K562 (cell line): ENCODE measurements at regions not wholly inside any gene's neighbourhood (a gene's known extent, or its start where the extent isn't known, plus 50 kb on each side); places are given as distances from the start of the nearest gene placed in this dataset.

Source experiments
- ATAC-seq: fragments of 200-7000 bp; cut with Tn5 transposase; 3 replicates; pipeline ENCODE4 v1.9.1; 2020; ENCODE audit warnings: moderate library complexity
- BruUV-seq: library from RNA; stranded (reverse); fragments of 400-500 nt; replicated peaks from 2 replicates; lab custom pipeline; 2021; lab: Mats Ljungman, UMichigan
- CTCF ChIA-PET: fragments of 300-600 bp; formaldehyde crosslinking; extraction: SDS; loops from one replicate; lab custom pipeline; 2021; ENCODE audit warnings: low intra/inter-chr PET ratio; lab: Yijun Ruan, JAX
- POLR2A ChIA-PET: fragments of 300-600, 350-650 bp; sonication (Branson Sonifier 250); formaldehyde crosslinking; extraction: SDS; loops from one replicate; lab custom pipeline; 2021; ENCODE audit warnings: antibody characterized with exemption, inconsistent platforms; lab: Yijun Ruan, JAX
- DNase-seq, 4 experiments: peaks; one replicate each; pipeline versions ENCODE4 v3.0.0 to v3.0.0-alpha.2; 2011 to 2018; ENCODE audit warnings: low spot score in 3 of 4, mixed read lengths in 3 of 4; ENCODE audit errors: extremely low read depth in 1 of 4
- FAIRE-seq: peaks from 2 replicates; lab custom pipeline; 2011; peaks lifted over from hg19 to GRCh38; lab: Jason Lieb, UNC
- H2AFZ ChIP-seq: 2 replicates; pipeline ENCODE4 v1.6.0; 2011; ENCODE audit warnings: low read depth, low read length, control low read depth, inconsistent platforms
- H3K27ac ChIP-seq: fragments of 200-600 bp; 3 replicates; pipeline ENCODE4 v1.8.0; 2011; ENCODE audit warnings: low read depth, mild to moderate bottlenecking, control low read depth, inconsistent platforms, low read length, moderate library complexity, mixed read lengths; ENCODE audit errors: extremely low read depth
- H3K27me3 ChIP-seq, 2 experiments: fragments of 300-600 bp in 1 of 2; 2 replicates in 1 of 2; 3 replicates in 1 of 2; pipeline versions ENCODE4 v1.6.0 to v1.8.0; 2011; ENCODE audit warnings: inconsistent platforms in 2 of 2, low read length in 2 of 2, mild to moderate bottlenecking in 1 of 2, mixed read lengths in 1 of 2, moderate library complexity in 1 of 2; ENCODE audit not compliant: control insufficient read depth in 2 of 2, insufficient read depth in 2 of 2
- H3K36me3 ChIP-seq: fragments of 300-600 bp; 3 replicates; pipeline ENCODE4 v1.8.0; 2011; ENCODE audit warnings: mild to moderate bottlenecking, low read length, inconsistent platforms; ENCODE audit not compliant: control insufficient read depth, insufficient read depth
- H3K4me1 ChIP-seq, 2 experiments: fragments of 200-600 bp in 1 of 2; replicated peaks in 1 of 2; 2 replicates in 1 of 2; 3 replicates in 1 of 2; pipeline versions ENCODE4 v1.5.1 to v1.8.0; 2011; ENCODE audit warnings: inconsistent platforms in 2 of 2, low read length in 2 of 2, mild to moderate bottlenecking in 1 of 2, mixed read lengths in 1 of 2, moderate library complexity in 1 of 2; ENCODE audit not compliant: control insufficient read depth in 2 of 2, insufficient read depth in 2 of 2
- H3K4me2 ChIP-seq: 2 replicates; pipeline ENCODE4 v1.6.1; 2011; ENCODE audit warnings: low read length, control low read depth, inconsistent platforms, mixed read lengths; ENCODE audit not compliant: insufficient read depth
- H3K4me3 ChIP-seq: fragments of 200-600 bp; sonication (generic), shearing (Covaris generic); 2 replicates; pipeline ENCODE4 v1.5.1; 2016; ENCODE audit warnings: control low read depth, inconsistent platforms
- H3K79me2 ChIP-seq: fragments of 200-600 bp; 3 replicates; pipeline ENCODE4 v1.8.0; 2011; ENCODE audit warnings: low read length, inconsistent platforms; ENCODE audit not compliant: control insufficient read depth, insufficient read depth
- H3K9ac ChIP-seq, 2 experiments: 2 replicates each; pipeline versions ENCODE4 v1.6.0 to v1.6.1; 2011; ENCODE audit warnings: low read depth in 2 of 2, low read length in 2 of 2, control low read depth in 1 of 2, inconsistent platforms in 1 of 2, mild to moderate bottlenecking in 1 of 2, mixed read lengths in 1 of 2; ENCODE audit not compliant: insufficient read depth in 1 of 2
- H3K9me1 ChIP-seq: one replicate; pipeline ENCODE4 v1.6.0; 2011; ENCODE audit warnings: inconsistent platforms, mild to moderate bottlenecking, low read length, moderate library complexity; ENCODE audit not compliant: control insufficient read depth, insufficient read depth
- H3K9me3 ChIP-seq: replicated peaks from 2 replicates; pipeline ENCODE4 v1.5.1; 2011; ENCODE audit warnings: low read depth, low read length, inconsistent platforms; ENCODE audit not compliant: control insufficient read depth, insufficient read depth
- H4K20me1 ChIP-seq: replicated peaks from 2 replicates; pipeline ENCODE4 v1.6.1; 2011; ENCODE audit warnings: low read length, inconsistent platforms, mixed read lengths; ENCODE audit not compliant: control insufficient read depth, insufficient read depth
- DEAF1 ChIP-seq: fragments of 450-650 bp; formaldehyde crosslinking; IDR thresholded peaks from 2 replicates; pipeline ENCODE4 v1.4.0; 2020; ENCODE audit warnings: mild to moderate bottlenecking, moderate library complexity
- EGR1 ChIP-seq: fragments of 450-650 bp; conservative IDR thresholded peaks from 2 replicates; pipeline ENCODE4 v1.6.1; 2017; ENCODE audit warnings: mild to moderate bottlenecking
- GABPB2 ChIP-seq: fragments of 250-450 bp; sonication (Bioruptor Pico); conservative IDR thresholded peaks from 2 replicates; pipeline ENCODE4 v1.5.1; 2021; ENCODE audit warnings: mild to moderate bottlenecking
- HDAC2 ChIP-seq: fragments of 450-650 bp; IDR thresholded peaks from 2 replicates; pipeline ENCODE4 v1.6.1; 2016; ENCODE audit warnings: mild to moderate bottlenecking
- KLF16 ChIP-seq: IDR thresholded peaks from 2 replicates; pipeline ENCODE4 v1.6.1; 2016; ENCODE audit warnings: antibody characterized with exemption
- MCM2 ChIP-seq: fragments of 450-650 bp; IDR thresholded peaks from 2 replicates; pipeline ENCODE4 v1.6.1; 2017; ENCODE audit warnings: low read depth, mild to moderate bottlenecking
- RB1 ChIP-seq: fragments of 450-650 bp; IDR thresholded peaks from 2 replicates; pipeline ENCODE4 v1.6.1; 2017; ENCODE audit warnings: low read depth, mild to moderate bottlenecking
- SIX5 ChIP-seq, 2 experiments: IDR thresholded peaks; 2 replicates each; pipeline ENCODE4 v1.6.1; 2011; ENCODE audit warnings: low read length in 2 of 2, borderline replicate concordance in 1 of 2, low read depth in 1 of 2, mild to moderate bottlenecking in 1 of 2, moderate library complexity in 1 of 2; ENCODE audit not compliant: insufficient read depth in 1 of 2
- SMC3 ChIP-seq: conservative IDR thresholded peaks from 2 replicates; pipeline ENCODE4 v1.6.1; 2011; ENCODE audit warnings: low read depth, low read length, improper control_type of control experiment; ENCODE audit not compliant: insufficient read depth
- SRSF3 ChIP-seq: fragments of 200-400 bp; formaldehyde crosslinking; IDR thresholded peaks from 2 replicates; pipeline ENCODE4 v1.6.1; 2016; ENCODE audit warnings: mild to moderate bottlenecking, low read length, moderate library complexity; ENCODE audit not compliant: insufficient read depth
- XRCC5 ChIP-seq: fragments of 200-400 bp; formaldehyde crosslinking; IDR thresholded peaks from 2 replicates; pipeline ENCODE4 v1.6.1; 2017; ENCODE audit warnings: low read depth, mild to moderate bottlenecking, low read length
- ZFPM2 ChIP-seq: fragments of 250-450 bp; sonication (Bioruptor Pico); IDR thresholded peaks from 2 replicates; pipeline ENCODE4 v1.5.1; 2022; ENCODE audit warnings: mild to moderate bottlenecking
- ZNF655 ChIP-seq: fragments of 250-450 bp; sonication (Bioruptor Pico); IDR thresholded peaks from 2 replicates; pipeline ENCODE4 v1.5.0; 2021
- ZNF830 ChIP-seq: fragments of 250-450 bp; sonication (Bioruptor Pico); IDR thresholded peaks from 2 replicates; pipeline ENCODE4 v1.5.0; 2021; ENCODE audit warnings: mild to moderate bottlenecking
- WGBS: fragments of 100-300 bp; shearing (Covaris generic); methylation state at CpG from one replicate; pipeline ENCODE4 v1.1.6; 2016; ENCODE audit warnings: low coverage, mixed read lengths; ENCODE audit not compliant: insufficient coverage; ENCODE audit errors: missing lambda C conversion rate; 5-methylcytosine and 5-hydroxymethylcytosine counted together
- in situ Hi-C: fragments of 300-500 bp; cut with MboI; formaldehyde crosslinking; loops from 4 replicates; pipeline ENCODE4 v1.15.0; 2018; ENCODE audit warnings: inconsistent platforms, mixed read lengths
- intact Hi-C: fragments of 100-400 bp; cut with micrococcal nuclease; formaldehyde crosslinking; loops from 2 replicates; pipeline ENCODE4 v1.14.2; 2022
- TF ChIP-seq, protein P1 (sequence below): fragments of 450-650 bp; IDR thresholded peaks from 2 replicates; pipeline ENCODE4 v1.6.1; 2016

DNA sequence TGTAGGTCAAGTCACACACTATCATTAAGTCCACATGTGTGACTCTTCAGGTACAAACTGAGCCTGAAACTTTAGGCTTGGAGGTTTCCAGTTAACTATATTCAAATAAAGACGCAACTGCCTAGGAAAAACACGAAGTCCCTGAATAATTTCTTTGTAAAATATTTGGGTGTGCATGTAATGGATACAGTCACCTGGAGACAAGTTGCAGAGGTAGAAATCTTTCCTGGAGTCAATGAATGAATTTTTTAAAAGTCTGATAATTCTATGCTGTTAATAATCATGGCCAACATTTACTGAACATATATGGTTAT is 132.7 kb downstream of the MTX3 start (continued):
- no peak for TF ChIP-seq SIX5 (IDR thresholded peaks at IDR 0.05; ENCODE audit: borderline replicate concordance in 1 of 2, insufficient read depth in 1 of 2, low read depth in 1 of 2, low read length in 2 of 2)
- TF ChIP-seq GABPB2 (CRISPR knock-in tag), result no peak
- TF ChIP-seq MCM2, result no peak
- TF ChIP-seq SMC3, result no peak
- no peak for TF ChIP-seq SRSF3
- no peak for TF ChIP-seq ZNF655 (CRISPR knock-in tag)
- no peak for TF ChIP-seq ZNF830 (CRISPR knock-in tag)
- TF ChIP-seq, all 486 proteins: peak for 0

DNA sequence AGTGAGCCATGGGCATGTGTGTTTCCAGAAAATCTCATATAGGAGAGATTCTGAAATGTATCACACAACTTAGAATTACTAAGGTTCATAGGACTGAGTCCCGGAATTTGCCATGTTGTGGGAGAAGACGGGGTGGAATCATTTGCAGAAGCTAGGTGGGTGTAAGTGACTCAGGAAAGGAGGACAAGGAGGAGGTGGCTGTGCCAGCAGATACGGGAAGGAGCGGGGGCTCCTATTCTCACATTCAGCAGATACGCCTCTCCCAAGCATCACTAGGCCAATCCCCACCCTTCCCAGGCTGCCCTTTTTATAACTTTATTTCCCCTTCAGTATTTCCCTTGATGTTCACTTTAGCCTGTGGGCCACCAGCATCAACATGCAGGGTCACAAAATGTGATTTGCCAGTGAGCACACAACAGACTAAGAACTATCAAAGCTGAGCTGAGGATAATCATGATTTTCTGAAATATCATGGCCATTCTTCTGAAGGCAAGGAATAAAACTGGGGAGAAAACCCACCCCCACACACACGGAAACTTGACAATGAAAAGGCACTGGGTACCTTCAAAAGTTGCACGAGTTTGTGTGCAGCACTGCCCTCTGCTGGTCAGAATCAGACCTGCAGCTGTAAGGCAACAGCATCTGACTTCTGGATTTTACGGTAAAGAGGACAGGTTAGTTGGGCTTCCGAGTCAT is 133.2 kb downstream of the MTX3 start:
- peak; percentile 47 to 82 (median 67) for DNase-seq
- Histone ChIP-seq H3K9me1 (no peaks in the 10 kb centered on the region), H3K4me1 (peaks cover 0 to 3% of the 10 kb centered on the region in 2 experiments; a peak in 1 of 5 replicates), H3K4me3 (no peak overlapping the region), H3K27me3 (peaks cover 9 to 30% of the 10 kb centered on the region in 2 experiments; a peak in 4 of 5 replicates), H3K9me3 (no peaks in the 10 kb centered on the region), H2AFZ (no peak overlapping the region), H3K79me2 (no peaks in the 10 kb centered on the region), H3K27ac (no peak overlapping the region), H3K4me2 (0 out of 2 replicates have a peak overlapping the region, but pooled peaks have one; percentile 0), H4K20me1 (no peaks in the 10 kb centered on the region), H3K9ac (no peak overlapping the region), H3K36me3 (no peaks in the 10 kb centered on the region)
- peak; percentile 98 for FAIRE-seq
- POLR2A ChIA-PET, result interaction anchor here (0.5 to 1.3 kb wide), 4 partner anchors 9 to 310 kb away, joined by 3 read pairs; no protein-coding TSS in a partner anchor
- 4% methylated on average over 9 of the region's 9 CpGs for WGBS
- BruUV-seq, result no TSS peak
- in situ Hi-C loops (loop anchor here (25.0 kb wide), 1 partner anchor 821 kb away; no protein-coding TSS in a partner anchor), intact Hi-C loops (loop anchor here (2.0 to 10.0 kb wide), 3 partner anchors 155 to 833 kb away; no protein-coding TSS in a partner anchor)
- peak; percentile 80 for ATAC-seq
- CTCF ChIA-PET, result interaction anchor here (0.7 to 1.5 kb wide), 5 partner anchors 120 to 836 kb away, joined by 3 to 5 read pairs (median 3); no protein-coding TSS in a partner anchor
- TF ChIP-seq SMC3 (peak; percentile 91), ZFPM2 (CRISPR knock-in tag) (no peak), XRCC5 (peak; percentile 79; the same call in 1 of the 2 replicates), EGR1 (peak; percentile 54), RB1 (no peak), KLF16 (peak; percentile 20; the same call in 1 of the 2 replicates), HDAC2 (no peak), DEAF1 (CRISPR knock-in tag) (peak; percentile 80)
- TF ChIP-seq, protein P1, sequence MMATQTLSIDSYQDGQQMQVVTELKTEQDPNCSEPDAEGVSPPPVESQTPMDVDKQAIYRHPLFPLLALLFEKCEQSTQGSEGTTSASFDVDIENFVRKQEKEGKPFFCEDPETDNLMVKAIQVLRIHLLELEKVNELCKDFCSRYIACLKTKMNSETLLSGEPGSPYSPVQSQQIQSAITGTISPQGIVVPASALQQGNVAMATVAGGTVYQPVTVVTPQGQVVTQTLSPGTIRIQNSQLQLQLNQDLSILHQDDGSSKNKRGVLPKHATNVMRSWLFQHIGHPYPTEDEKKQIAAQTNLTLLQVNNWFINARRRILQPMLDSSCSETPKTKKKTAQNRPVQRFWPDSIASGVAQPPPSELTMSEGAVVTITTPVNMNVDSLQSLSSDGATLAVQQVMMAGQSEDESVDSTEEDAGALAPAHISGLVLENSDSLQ, result no peak
